HL-60 (cell line): ENCODE measurements at regions not wholly inside any gene's neighbourhood (a gene's known extent, or its start where the extent isn't known, plus 50 kb on each side); places are given as distances from the start of the nearest gene placed in this dataset.

Experiments used
- DNase-seq, 2 experiments: peaks; one replicate each; pipeline ENCODE4 v3.0.0-alpha.2; 2010 to 2020; ENCODE audit warnings: low read depth in 1 of 2, low spot score in 1 of 2
- H3K27ac ChIP-seq: fragments of 250-450 bp; sonication (Bioruptor Pico); replicated peaks from 2 replicates; pipeline ENCODE4 v1.5.1; 2020; ENCODE audit warnings: mild to moderate bottlenecking, moderate library complexity
- H3K27me3 ChIP-seq: fragments of 250-450 bp; sonication (Bioruptor Pico); 2 replicates; pipeline ENCODE4 v1.5.1; 2021; ENCODE audit warnings: mild to moderate bottlenecking, moderate library complexity; ENCODE audit not compliant: insufficient read depth, poor library complexity, severe bottlenecking
- H3K4me3 ChIP-seq: replicated peaks from 2 replicates; pipeline ENCODE4 v1.5.1; 2011; ENCODE audit warnings: mild to moderate bottlenecking, control low read depth, low read length; ENCODE audit not compliant: insufficient read depth
- GABPA ChIP-seq: IDR thresholded peaks from 2 replicates; pipeline ENCODE4 v1.6.1; 2012; ENCODE audit warnings: low read depth
- POLR2AphosphoS5 ChIP-seq: IDR thresholded peaks from 2 replicates; pipeline ENCODE4 v1.6.1; 2012; ENCODE audit warnings: low read depth
- SPI1 ChIP-seq: IDR thresholded peaks from 2 replicates; pipeline ENCODE4 v1.6.1; 2012; ENCODE audit warnings: low read depth, mild to moderate bottlenecking, borderline replicate concordance
- TF ChIP-seq, protein P1 (sequence below): IDR thresholded peaks from one replicate; pipeline ENCODE4 v1.5.1; 2011; ENCODE audit warnings: low read length, control low read depth, inconsistent platforms; ENCODE audit not compliant: insufficient read depth
- TF ChIP-seq, protein P2 (sequence below): IDR thresholded peaks from 2 replicates; pipeline ENCODE4 v1.6.1; 2012; ENCODE audit warnings: low read depth; ENCODE audit not compliant: insufficient replicate concordance

DNA sequence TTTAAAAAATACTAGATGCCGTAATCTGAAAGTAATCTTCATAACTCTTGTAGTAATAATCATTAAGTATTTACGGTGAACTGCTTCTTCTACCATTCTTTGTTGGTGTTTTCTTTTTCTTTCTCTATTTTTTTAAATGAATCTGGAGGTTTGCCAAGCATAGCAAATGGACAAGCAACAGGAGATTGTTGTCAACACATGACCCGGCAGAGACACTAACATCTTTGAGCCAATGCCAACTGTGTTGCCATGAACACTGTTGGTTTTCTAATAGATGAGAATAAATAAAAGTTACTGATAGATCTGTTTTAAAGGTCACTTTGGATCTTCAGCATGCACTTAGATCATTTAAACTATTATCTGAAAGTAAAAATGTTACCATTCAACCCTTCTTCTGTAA, 523.6 kb upstream of the EYS start:
- TF ChIP-seq, protein P1, sequence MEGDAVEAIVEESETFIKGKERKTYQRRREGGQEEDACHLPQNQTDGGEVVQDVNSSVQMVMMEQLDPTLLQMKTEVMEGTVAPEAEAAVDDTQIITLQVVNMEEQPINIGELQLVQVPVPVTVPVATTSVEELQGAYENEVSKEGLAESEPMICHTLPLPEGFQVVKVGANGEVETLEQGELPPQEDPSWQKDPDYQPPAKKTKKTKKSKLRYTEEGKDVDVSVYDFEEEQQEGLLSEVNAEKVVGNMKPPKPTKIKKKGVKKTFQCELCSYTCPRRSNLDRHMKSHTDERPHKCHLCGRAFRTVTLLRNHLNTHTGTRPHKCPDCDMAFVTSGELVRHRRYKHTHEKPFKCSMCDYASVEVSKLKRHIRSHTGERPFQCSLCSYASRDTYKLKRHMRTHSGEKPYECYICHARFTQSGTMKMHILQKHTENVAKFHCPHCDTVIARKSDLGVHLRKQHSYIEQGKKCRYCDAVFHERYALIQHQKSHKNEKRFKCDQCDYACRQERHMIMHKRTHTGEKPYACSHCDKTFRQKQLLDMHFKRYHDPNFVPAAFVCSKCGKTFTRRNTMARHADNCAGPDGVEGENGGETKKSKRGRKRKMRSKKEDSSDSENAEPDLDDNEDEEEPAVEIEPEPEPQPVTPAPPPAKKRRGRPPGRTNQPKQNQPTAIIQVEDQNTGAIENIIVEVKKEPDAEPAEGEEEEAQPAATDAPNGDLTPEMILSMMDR, result no peak
- TF ChIP-seq GABPA (no peak), SPI1 (no peak), POLR2AphosphoS5 (no peak)
- TF ChIP-seq, protein P2, sequence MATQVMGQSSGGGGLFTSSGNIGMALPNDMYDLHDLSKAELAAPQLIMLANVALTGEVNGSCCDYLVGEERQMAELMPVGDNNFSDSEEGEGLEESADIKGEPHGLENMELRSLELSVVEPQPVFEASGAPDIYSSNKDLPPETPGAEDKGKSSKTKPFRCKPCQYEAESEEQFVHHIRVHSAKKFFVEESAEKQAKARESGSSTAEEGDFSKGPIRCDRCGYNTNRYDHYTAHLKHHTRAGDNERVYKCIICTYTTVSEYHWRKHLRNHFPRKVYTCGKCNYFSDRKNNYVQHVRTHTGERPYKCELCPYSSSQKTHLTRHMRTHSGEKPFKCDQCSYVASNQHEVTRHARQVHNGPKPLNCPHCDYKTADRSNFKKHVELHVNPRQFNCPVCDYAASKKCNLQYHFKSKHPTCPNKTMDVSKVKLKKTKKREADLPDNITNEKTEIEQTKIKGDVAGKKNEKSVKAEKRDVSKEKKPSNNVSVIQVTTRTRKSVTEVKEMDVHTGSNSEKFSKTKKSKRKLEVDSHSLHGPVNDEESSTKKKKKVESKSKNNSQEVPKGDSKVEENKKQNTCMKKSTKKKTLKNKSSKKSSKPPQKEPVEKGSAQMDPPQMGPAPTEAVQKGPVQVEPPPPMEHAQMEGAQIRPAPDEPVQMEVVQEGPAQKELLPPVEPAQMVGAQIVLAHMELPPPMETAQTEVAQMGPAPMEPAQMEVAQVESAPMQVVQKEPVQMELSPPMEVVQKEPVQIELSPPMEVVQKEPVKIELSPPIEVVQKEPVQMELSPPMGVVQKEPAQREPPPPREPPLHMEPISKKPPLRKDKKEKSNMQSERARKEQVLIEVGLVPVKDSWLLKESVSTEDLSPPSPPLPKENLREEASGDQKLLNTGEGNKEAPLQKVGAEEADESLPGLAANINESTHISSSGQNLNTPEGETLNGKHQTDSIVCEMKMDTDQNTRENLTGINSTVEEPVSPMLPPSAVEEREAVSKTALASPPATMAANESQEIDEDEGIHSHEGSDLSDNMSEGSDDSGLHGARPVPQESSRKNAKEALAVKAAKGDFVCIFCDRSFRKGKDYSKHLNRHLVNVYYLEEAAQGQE, result no peak
- Histone ChIP-seq H3K27ac (no peak overlapping the region), H3K4me3 (no peak overlapping the region), H3K27me3 (no peaks in the 10 kb centered on the region)
- DNase-seq, result no peak

- TF ChIP-seq, protein P1, result no peak
- TF ChIP-seq, protein P2, result no peak
- TF ChIP-seq POLR2AphosphoS5 (no peak), GABPA (no peak), SPI1 (no peak)
- H3K27me3 ChIP-seq, result no peaks in the 10 kb centered on the region
- no peak overlapping the region for H3K4me3 ChIP-seq
- no peak for DNase-seq
- no peak overlapping the region for H3K27ac ChIP-seq
Measured at GRCh38 chr6:66226109-66226508, 519.1 kb upstream of the EYS start.

DNA sequence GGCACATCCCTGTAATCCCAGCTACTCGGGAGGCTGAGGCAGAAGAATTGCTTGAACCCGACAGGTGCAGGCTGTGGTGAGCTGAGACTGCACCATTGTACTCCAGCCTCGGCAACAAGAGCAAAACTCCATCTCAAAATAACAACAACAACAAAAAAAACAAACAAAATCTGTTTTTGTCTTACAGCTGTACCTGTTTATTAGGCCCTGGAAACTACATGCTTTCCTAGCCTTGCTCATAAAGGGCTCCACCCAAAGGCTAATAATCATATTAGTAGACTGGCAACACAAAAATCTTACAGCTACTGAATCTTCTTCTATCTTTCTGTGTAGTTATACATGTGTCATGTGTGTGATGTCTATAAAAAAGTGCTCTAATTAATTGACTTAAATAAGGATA, 503.9 kb upstream of the EYS start:
- H3K4me3 ChIP-seq, result no peak overlapping the region
- TF ChIP-seq, protein P1, result no peak
- TF ChIP-seq POLR2AphosphoS5, result no peak
- TF ChIP-seq GABPA, result no peak
- TF ChIP-seq, protein P2, result no peak
- TF ChIP-seq SPI1, result no peak
- H3K27me3 ChIP-seq, result no peaks in the 10 kb centered on the region
- DNase-seq, result no peak
- H3K27ac ChIP-seq, result no peak overlapping the region
